ENCODE measurements at regions not wholly inside any gene's neighbourhood (a gene's known extent, or its start where the extent isn't known, plus 50 kb on each side); places are given as distances from the start of the nearest gene placed in this dataset.

DNA sequence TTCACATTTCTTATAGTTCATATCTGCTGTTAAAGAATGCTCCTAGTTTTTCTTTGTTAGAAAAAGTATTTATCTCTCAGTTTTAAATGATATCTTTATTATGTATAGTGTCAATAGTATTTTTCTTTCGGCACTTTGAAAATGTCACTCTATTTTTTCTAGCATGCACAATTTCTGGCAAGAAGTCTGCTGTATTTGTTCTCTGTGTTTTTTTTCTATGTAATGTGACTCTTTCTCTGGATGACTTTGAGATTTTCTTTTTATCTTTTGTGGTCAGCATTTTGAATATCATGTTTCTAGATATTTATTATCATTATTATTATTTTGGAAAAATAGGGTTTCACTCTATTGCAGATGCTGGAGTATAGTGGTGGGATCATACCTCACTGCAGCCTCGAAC lies 285.2 kb downstream of the PTGER3 start:
- TF ChIP-seq CEBPB (IDR thresholded peaks at IDR 0.05): no peak
- no peak for TF ChIP-seq RAD21 (IDR thresholded peaks at IDR 0.05; ENCODE audit: low read depth)
- TF ChIP-seq TAF1 (IDR thresholded peaks at IDR 0.05; ENCODE audit: low read depth): no peak
- TF ChIP-seq, protein P1, sequence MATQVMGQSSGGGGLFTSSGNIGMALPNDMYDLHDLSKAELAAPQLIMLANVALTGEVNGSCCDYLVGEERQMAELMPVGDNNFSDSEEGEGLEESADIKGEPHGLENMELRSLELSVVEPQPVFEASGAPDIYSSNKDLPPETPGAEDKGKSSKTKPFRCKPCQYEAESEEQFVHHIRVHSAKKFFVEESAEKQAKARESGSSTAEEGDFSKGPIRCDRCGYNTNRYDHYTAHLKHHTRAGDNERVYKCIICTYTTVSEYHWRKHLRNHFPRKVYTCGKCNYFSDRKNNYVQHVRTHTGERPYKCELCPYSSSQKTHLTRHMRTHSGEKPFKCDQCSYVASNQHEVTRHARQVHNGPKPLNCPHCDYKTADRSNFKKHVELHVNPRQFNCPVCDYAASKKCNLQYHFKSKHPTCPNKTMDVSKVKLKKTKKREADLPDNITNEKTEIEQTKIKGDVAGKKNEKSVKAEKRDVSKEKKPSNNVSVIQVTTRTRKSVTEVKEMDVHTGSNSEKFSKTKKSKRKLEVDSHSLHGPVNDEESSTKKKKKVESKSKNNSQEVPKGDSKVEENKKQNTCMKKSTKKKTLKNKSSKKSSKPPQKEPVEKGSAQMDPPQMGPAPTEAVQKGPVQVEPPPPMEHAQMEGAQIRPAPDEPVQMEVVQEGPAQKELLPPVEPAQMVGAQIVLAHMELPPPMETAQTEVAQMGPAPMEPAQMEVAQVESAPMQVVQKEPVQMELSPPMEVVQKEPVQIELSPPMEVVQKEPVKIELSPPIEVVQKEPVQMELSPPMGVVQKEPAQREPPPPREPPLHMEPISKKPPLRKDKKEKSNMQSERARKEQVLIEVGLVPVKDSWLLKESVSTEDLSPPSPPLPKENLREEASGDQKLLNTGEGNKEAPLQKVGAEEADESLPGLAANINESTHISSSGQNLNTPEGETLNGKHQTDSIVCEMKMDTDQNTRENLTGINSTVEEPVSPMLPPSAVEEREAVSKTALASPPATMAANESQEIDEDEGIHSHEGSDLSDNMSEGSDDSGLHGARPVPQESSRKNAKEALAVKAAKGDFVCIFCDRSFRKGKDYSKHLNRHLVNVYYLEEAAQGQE (IDR thresholded peaks at IDR 0.05; ENCODE audit: low read depth): no peak
- TF ChIP-seq NFIC (IDR thresholded peaks at IDR 0.05): no peak
- TF ChIP-seq EP300 (IDR thresholded peaks at IDR 0.05; ENCODE audit: borderline replicate concordance): no peak
- TF ChIP-seq, protein P2, sequence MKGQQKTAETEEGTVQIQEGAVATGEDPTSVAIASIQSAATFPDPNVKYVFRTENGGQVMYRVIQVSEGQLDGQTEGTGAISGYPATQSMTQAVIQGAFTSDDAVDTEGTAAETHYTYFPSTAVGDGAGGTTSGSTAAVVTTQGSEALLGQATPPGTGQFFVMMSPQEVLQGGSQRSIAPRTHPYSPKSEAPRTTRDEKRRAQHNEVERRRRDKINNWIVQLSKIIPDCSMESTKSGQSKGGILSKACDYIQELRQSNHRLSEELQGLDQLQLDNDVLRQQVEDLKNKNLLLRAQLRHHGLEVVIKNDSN (IDR thresholded peaks at IDR 0.05): no peak
- no peak for TF ChIP-seq EGR1 (IDR thresholded peaks at IDR 0.05)
- TF ChIP-seq TEAD4 (IDR thresholded peaks at IDR 0.05): no peak
- TF ChIP-seq FOXM1 (IDR thresholded peaks at IDR 0.05; ENCODE audit: borderline replicate concordance, low read depth): no peak
- no peak for TF ChIP-seq MAX (IDR thresholded peaks at IDR 0.05)
- no peak for TF ChIP-seq YY1 (IDR thresholded peaks at IDR 0.05; ENCODE audit: low read depth)
- no peak for TF ChIP-seq CREB1 (IDR thresholded peaks at IDR 0.05; ENCODE audit: low read depth)
